AG09319 (cell line): ENCODE measurements at regions not wholly inside any gene's neighbourhood (a gene's known extent, or its start where the extent isn't known, plus 50 kb on each side); places are given as distances from the start of the nearest gene placed in this dataset.

Experiments used
- DNase-seq: peaks from one replicate; pipeline ENCODE4 v3.0.0-alpha.2; 2010; ENCODE audit warnings: low read depth; ENCODE audit errors: extremely low read depth
- CTCF ChIP-seq: IDR thresholded peaks from 2 replicates; pipeline ENCODE4 v1.5.1; 2011; ENCODE audit warnings: low read depth, mild to moderate bottlenecking, inconsistent platforms, low read length, moderate library complexity

- DNase-seq: no peak
- TF ChIP-seq CTCF: no peak
Measured at GRCh38 chr3:83877910-83878309, 1080.9 kb upstream of the CADM2 start.

DNA sequence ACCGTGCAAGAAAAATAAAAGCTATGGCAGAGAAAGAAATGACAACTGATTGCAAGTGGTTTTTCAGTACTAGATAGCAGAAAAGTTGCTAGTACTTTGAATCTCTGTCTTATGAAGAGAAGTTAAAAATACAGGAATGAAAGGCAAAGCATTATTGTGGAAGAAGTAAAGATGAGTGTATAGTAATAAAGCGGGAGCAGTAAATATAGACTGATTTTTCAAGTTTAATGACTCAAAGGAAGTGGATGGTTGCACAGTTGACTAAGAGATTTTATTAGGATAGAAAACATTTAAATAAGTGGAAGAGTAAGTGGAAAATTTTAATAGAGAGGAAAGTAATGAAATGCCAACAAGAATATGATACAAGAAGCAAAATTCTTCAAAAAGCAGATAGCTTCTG is 1076.1 kb upstream of the CADM2 start:
- TF ChIP-seq CTCF: no peak
- no peak for DNase-seq

DNA sequence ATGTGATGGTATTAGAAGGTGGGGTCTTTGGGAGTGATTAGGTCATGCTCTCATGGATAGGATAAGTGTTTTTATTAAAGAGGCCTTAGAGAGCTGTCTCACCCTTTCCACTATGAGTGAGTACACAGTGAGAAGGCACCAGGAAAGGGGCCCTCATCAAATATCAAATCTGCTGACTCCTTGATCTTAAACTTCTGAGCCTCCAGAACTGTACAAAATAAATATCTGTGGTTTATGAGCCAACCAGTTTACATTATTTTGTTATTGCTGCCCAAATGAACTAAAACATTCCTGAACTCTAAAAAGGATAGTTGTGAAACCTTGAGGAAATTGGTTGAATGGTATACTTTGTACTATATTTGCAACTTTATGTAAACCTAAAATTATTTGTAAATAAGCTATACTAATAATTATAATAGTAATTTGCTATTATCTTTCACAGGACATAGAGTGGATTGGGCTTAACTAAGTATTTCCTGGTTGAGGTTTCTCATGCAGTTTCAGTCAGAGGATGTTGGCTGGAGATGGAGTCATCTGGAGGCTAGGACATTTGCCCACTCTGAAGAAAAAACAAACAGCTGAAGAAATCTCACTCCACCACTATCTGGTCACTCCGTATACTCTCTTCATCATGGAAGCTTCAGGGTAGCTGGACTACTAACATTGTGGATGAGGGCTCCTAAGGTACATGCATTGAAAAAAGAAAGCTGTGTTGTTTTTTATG is 1068.6 kb upstream of the CADM2 start:
- no peak for TF ChIP-seq CTCF
- no peak for DNase-seq

GRCh38 chr3:83890763-83891135 is 1068.0 kb upstream of the CADM2 start:
- no peak for TF ChIP-seq CTCF
- DNase-seq: no peak

DNA sequence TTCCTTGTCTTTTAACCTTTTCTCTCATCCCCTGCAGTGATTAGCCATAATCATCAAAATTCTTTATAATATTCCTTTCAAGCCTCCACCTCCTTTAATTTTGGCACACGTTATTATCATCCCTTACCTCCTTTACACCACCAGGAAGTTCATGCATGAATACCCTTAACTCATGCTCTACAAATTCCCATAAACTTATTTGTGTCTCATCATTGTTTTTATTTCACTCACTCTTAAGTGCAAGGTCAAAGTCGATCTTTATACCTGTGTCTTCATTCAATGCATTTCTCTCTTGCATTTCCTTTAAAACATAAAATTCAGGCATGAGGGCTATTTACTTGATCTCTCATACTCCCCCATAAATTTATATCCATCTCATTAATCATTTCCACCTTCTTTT is 1064.6 kb upstream of the CADM2 start:
- DNase-seq: no peak
- TF ChIP-seq CTCF: no peak

DNA sequence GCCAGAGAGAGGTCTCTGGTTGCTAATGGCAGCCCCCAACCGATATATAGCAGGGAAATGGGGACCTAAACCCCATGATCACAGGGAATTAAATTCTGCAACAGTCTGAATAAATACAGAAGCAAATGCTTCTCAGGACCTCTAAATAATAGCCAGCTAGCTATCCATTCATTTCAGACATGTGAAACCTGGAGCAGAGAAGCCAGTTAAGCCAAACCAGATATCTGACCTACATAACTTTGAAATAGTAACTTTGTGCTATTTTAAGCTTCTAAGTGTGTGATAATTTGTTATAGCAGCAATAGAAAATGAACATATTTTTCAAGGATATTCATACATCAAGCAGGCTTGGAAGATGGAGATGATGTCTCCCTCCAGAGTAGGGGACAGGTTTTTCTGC is 1062.9 kb upstream of the CADM2 start:
- DNase-seq: no peak
- no peak for TF ChIP-seq CTCF

GRCh38 chr3:83902787-83903533 is 1055.8 kb upstream of the CADM2 start:
- TF ChIP-seq CTCF: no peak
- DNase-seq: no peak
